ENCODE measurements at regions not wholly inside any gene's neighbourhood (a gene's known extent, or its start where the extent isn't known, plus 50 kb on each side); places are given as distances from the start of the nearest gene placed in this dataset.

DNA sequence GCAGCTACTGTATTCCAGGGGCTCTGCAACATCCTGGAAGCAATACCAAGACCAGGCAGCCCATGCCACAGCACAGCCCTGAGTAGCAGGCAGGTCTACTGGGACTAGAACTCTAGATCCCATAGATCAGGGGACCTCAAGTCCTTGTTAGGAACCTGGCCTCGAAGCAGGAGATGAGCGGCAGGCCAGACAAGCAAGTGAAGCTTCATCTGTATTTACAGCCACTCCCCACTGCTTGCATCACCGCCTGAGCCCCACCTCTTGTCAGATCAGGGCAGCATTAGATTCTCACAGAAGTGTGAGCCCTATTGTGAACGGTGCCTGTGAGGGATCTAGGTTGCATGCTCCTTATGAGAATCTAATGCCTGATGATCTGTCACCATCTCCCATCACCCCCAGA lies 295.7 kb upstream of the TNRC6C start:
- peaks cover 0 to 15% (median 5%) of the 10 kb centered on the region in 11 donors for H3K9me3 ChIP-seq
- 94% methylated on average over 4 of the region's 4 CpGs for WGBS, 2 donors
- peaks cover 0 to 9% (median 0%) of the 10 kb centered on the region in 9 donors for H3K4me1 ChIP-seq
- H3K27me3 ChIP-seq, result peaks cover 0 to 4% (median 0%) of the 10 kb centered on the region in 7 donors
- no peak overlapping the region for H3K27ac ChIP-seq
- ATAC-seq, result no peak
- DNase-seq, result no peak
- TF ChIP-seq, protein P1, sequence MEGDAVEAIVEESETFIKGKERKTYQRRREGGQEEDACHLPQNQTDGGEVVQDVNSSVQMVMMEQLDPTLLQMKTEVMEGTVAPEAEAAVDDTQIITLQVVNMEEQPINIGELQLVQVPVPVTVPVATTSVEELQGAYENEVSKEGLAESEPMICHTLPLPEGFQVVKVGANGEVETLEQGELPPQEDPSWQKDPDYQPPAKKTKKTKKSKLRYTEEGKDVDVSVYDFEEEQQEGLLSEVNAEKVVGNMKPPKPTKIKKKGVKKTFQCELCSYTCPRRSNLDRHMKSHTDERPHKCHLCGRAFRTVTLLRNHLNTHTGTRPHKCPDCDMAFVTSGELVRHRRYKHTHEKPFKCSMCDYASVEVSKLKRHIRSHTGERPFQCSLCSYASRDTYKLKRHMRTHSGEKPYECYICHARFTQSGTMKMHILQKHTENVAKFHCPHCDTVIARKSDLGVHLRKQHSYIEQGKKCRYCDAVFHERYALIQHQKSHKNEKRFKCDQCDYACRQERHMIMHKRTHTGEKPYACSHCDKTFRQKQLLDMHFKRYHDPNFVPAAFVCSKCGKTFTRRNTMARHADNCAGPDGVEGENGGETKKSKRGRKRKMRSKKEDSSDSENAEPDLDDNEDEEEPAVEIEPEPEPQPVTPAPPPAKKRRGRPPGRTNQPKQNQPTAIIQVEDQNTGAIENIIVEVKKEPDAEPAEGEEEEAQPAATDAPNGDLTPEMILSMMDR (IDR thresholded peaks at IDR 0.05), result no peak
- no peaks in the 10 kb centered on the region for H3K36me3 ChIP-seq
- intact Hi-C loops (cut with DNase I), result no loop called here
- H3K4me3 ChIP-seq, result no peak overlapping the region

DNA sequence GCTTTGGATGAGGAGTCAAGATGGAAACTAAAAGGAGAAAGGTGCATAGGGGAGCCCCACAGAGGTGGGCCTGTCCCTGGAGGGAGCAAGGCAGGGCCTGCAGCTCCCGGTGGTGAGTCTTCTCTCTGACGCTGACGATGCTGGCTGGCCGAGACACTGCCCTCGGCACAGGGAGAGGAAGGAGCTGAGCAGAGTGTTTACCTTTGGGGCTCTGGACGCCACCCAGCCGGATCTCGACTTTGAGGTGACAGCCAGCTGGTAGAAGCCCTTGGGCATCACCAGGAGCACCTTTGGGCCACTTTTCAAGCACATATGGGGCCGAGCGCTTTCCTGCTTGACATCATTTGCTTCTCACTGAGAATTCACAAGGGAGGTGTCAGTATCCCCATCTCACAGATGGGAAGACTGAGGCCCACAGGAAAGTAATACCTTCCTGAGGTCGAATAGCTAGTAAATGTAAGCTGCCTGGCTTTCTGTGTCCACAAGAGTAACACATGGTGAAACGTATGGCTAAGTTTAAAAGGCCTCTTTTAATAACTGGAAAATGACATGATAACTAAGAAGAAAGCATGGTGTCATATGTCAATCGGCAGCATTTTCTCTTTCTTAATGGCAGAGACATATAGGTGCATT lies 294.3 kb upstream of the TNRC6C start:
- intact Hi-C loops (cut with DNase I), result no loop called here
- no peak overlapping the region for H3K27ac ChIP-seq
- ATAC-seq, result no peak
- peaks cover 0 to 16% (median under 1%) of the 10 kb centered on the region in 11 donors for H3K9me3 ChIP-seq
- no peak overlapping the region for H3K4me3 ChIP-seq
- WGBS, 2 donors, result 87 to 88% methylated on average over 13 of the region's 13 CpGs
- no peaks in the 10 kb centered on the region for H3K27me3 ChIP-seq
- H3K36me3 ChIP-seq, result no peaks in the 10 kb centered on the region
- TF ChIP-seq, protein P1 (IDR thresholded peaks at IDR 0.05), result no peak
- DNase-seq, result no peak
- H3K4me1 ChIP-seq, result peaks cover 0 to 9% (median 0%) of the 10 kb centered on the region in 9 donors

DNA sequence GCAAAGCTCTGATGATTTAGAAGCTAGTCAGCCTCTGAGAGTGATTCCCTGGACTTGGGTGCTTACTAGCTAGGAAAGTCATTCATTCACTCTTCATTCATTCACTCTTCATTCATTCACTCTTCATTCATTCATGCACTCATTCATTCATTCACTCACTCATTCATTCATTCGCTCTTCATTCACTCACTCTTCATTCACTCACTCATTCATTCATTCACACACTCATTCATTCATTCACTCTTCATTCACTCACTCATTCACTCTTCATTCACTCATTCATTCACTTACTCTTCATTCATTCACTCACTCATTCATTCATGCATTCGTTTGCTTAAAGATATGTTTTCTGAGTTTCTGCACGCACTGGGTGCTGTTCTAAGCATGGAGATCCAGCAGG lies 292.7 kb upstream of the TNRC6C start:
- H3K4me1 ChIP-seq, result peaks cover 0 to 9% (median 0%) of the 10 kb centered on the region in 9 donors
- DNase-seq, result no peak
- ATAC-seq, result no peak

DNA sequence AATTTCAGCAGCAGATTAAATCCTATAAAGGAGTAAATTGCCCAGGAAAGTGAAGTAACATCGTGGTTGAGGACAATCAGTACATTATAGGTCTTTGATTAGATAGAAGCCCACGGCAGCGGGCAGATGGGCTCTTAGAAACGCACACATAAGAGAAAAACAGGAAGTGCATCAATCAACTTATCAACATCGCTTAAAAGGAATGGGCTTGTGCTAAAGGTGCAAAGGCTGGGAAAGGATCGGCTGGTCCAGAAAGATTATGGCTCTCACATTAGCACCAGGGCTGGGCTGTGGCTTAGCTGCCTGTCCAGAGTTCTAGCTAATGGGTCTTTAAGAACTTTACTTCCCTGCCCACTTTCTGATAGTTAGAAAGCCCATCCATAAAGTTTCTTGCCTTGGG lies 292.0 kb upstream of the TNRC6C start:
- H3K4me1 ChIP-seq, result peaks cover 0 to 9% (median 0%) of the 10 kb centered on the region in 9 donors
- no peak for DNase-seq
- no peak overlapping the region for H3K4me3 ChIP-seq
- no peaks in the 10 kb centered on the region for H3K27me3 ChIP-seq
- peak overlapping the region in 1 of 10 donors; percentile 55 for H3K27ac ChIP-seq
- intact Hi-C loops (cut with DNase I), result no loop called here
- no peak for ATAC-seq
- peaks cover 0 to 19% (median 0%) of the 10 kb centered on the region in 11 donors for H3K9me3 ChIP-seq
- TF ChIP-seq, protein P1 (IDR thresholded peaks at IDR 0.05), result no peak
- WGBS, 2 donors, result 32 to 40% methylated on average over 6 of the region's 6 CpGs
- H3K36me3 ChIP-seq, result no peaks in the 10 kb centered on the region

More for the DNA sequence above, 292.7 kb upstream of the TNRC6C start:
- WGBS, 2 donors, result 75 to 92% methylated on average over 3 of the region's 3 CpGs
- peaks cover 0 to 19% (median 0%) of the 10 kb centered on the region in 11 donors for H3K9me3 ChIP-seq
- TF ChIP-seq, protein P1 (IDR thresholded peaks at IDR 0.05), result no peak
- no peak overlapping the region for H3K27ac ChIP-seq
- H3K36me3 ChIP-seq, result no peaks in the 10 kb centered on the region
- no peaks in the 10 kb centered on the region for H3K27me3 ChIP-seq
- intact Hi-C loops (cut with DNase I), result no loop called here
- H3K4me3 ChIP-seq, result no peak overlapping the region
